Thyroid gland (tissue), 4 donors: ENCODE measurements at regions not wholly inside any gene's neighbourhood (a gene's known extent, or its start where the extent isn't known, plus 50 kb on each side); places are given as distances from the start of the nearest gene placed in this dataset.

Source experiments
- DNase-seq, 2 donors: peaks; one replicate each; pipeline ENCODE4 v3.0.0-alpha.2; 2019
- H3K27ac ChIP-seq, 3 donors: fragments of 200-600 bp; sonication (generic); 1 replicate in 2 of 3; 2 replicates in 1 of 3; pipeline ENCODE4 v1.5.1; 2016 to 2019; ENCODE audit warnings: mild to moderate bottlenecking in 1 of 3, moderate library complexity in 1 of 3
- H3K27me3 ChIP-seq: fragments of 200-600 bp; sonication (generic); one replicate; pipeline ENCODE4 v1.5.1; 2019
- H3K36me3 ChIP-seq, 2 donors: fragments of 200-600 bp; sonication (generic); one replicate each; pipeline ENCODE4 v1.5.1; 2016 to 2019
- H3K4me1 ChIP-seq, 2 donors: fragments of 200-600 bp; sonication (generic); one replicate each; pipeline ENCODE4 v1.5.1; 2017 to 2019
- H3K4me3 ChIP-seq, 3 donors: fragments of 200-600 bp; sonication (generic); replicated peaks in 1 of 3; 1 replicate in 2 of 3; 2 replicates in 1 of 3; pipeline ENCODE4 v1.5.1; 2016; ENCODE audit warnings: mild to moderate bottlenecking in 1 of 3
- H3K9me3 ChIP-seq: fragments of 200-600 bp; sonication (generic); one replicate; pipeline ENCODE4 v1.5.1; 2017
- POLR2A ChIP-seq, 2 donors: fragments of 450-650 bp; IDR thresholded peaks; one replicate each; pipeline ENCODE4 v1.6.1; 2017; ENCODE audit warnings: antibody characterized with exemption in 2 of 2, mild to moderate bottlenecking in 2 of 2, moderate library complexity in 1 of 2
- WGBS, 2 donors: methylation state at CpG; one replicate each; pipeline ENCODE4 v1.1.5; 2017; 5-methylcytosine and 5-hydroxymethylcytosine counted together
- intact Hi-C: fragments of 100-400 bp; cut with DNase I; formaldehyde crosslinking; loops from one replicate; pipeline ENCODE4 v1.15.1; 2023
- TF ChIP-seq, protein P1 (sequence below), 6 experiments: fragments of 200-600 bp in 3 of 6; fragments of 450-650 bp in 3 of 6; sonication (generic) in 3 of 6; IDR thresholded peaks; one replicate each; pipeline ENCODE4 v1.5.1; 2016 to 2019; ENCODE audit warnings: antibody characterized with exemption in 6 of 6, mild to moderate bottlenecking in 2 of 6, inconsistent platforms in 1 of 6, moderate library complexity in 1 of 6

DNA sequence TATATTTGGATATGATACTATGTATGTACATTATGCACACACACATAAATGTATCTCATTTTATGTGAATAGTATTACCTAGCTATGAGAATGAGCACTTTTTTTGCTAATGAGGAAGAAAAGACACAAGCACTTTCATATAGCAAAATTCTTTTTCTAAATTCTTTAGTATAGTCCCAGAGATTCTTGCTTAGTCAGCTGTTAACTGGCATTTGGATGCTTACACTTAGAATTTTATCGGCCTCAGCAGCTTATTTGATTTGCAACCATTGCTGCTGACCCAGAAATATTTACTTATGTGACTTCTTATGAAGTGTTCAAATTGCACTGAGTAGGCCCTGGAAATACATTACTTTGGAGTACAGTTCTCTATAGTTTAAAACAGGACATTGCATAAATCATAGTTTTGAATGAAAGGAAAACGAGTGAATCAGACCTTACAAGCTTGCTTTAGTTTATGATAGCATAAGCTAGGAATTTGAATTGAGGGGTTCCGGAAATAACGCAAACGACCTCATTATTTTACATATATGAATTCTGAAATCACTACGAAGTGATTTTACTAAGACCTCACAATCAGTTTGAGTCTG, 653.9 kb upstream of the NEGR1 start:
- no peaks in the 10 kb centered on the region for H3K4me1 ChIP-seq
- DNase-seq = no peak
- H3K27ac ChIP-seq = no peak overlapping the region
- intact Hi-C loops = no loop called here
- no peak overlapping the region for H3K4me3 ChIP-seq
- H3K27me3 ChIP-seq = no peaks in the 10 kb centered on the region
- TF ChIP-seq POLR2A (IDR thresholded peaks at IDR 0.05) = no peak
- TF ChIP-seq, protein P1, sequence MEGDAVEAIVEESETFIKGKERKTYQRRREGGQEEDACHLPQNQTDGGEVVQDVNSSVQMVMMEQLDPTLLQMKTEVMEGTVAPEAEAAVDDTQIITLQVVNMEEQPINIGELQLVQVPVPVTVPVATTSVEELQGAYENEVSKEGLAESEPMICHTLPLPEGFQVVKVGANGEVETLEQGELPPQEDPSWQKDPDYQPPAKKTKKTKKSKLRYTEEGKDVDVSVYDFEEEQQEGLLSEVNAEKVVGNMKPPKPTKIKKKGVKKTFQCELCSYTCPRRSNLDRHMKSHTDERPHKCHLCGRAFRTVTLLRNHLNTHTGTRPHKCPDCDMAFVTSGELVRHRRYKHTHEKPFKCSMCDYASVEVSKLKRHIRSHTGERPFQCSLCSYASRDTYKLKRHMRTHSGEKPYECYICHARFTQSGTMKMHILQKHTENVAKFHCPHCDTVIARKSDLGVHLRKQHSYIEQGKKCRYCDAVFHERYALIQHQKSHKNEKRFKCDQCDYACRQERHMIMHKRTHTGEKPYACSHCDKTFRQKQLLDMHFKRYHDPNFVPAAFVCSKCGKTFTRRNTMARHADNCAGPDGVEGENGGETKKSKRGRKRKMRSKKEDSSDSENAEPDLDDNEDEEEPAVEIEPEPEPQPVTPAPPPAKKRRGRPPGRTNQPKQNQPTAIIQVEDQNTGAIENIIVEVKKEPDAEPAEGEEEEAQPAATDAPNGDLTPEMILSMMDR (IDR thresholded peaks at IDR 0.05) = no peak
- 79 to 92% methylated on average over 6 of the region's 6 CpGs for WGBS, 2 donors
- no peaks in the 10 kb centered on the region for H3K36me3 ChIP-seq
- no peaks in the 10 kb centered on the region for H3K9me3 ChIP-seq

DNA sequence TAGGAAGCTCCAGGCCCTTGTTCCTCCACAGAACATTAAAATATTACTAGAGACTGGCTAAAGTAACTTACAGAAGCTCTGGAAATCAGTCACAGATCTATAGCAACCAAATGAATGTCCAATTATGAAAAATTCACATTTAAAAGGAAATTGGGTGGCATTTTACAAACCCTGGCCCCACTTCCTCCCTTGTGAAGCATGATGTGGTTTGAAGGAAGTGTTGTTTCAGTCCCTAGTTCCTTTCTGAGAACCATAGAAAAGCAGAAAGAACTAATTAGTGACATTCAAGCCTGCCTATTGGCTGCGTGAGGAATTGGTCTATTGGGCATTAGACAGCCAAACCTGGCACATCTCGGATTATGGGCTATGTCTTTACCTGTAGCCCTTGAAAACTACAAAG, 649.7 kb upstream of the NEGR1 start:
- Histone ChIP-seq H3K9me3 (no peaks in the 10 kb centered on the region), H3K4me1 (no peaks in the 10 kb centered on the region), H3K4me3 (no peak overlapping the region), H3K27me3 (no peaks in the 10 kb centered on the region), H3K36me3 (no peaks in the 10 kb centered on the region), H3K27ac (no peak overlapping the region)
- no peak for TF ChIP-seq POLR2A (IDR thresholded peaks at IDR 0.05)
- TF ChIP-seq, protein P1 (IDR thresholded peaks at IDR 0.05) = no peak
- intact Hi-C loops = no loop called here
- WGBS, 2 donors = 93 to 98% methylated on average over 2 of the region's 2 CpGs
- DNase-seq = no peak

DNA sequence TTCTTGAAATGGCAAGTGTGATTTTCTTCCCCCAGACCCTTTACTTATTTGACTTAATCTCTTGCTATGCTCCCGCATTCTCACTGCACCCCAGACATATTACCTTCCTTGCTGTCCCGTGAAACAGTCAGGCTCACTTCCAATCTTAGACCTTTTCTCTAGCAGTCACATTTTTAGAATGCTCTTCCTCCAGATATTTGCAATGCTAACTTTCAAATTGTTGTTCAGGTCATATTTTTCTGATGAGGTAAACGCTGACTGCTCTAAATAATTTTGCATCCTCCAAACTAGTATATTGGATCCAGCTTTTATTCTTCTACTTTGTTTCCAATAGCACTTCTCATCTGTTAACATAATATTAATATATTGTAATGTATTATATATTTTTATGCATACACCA, 648.2 kb upstream of the NEGR1 start:
- Histone ChIP-seq H3K27ac (no peak overlapping the region), H3K9me3 (no peaks in the 10 kb centered on the region), H3K4me3 (no peak overlapping the region), H3K4me1 (no peaks in the 10 kb centered on the region), H3K27me3 (no peaks in the 10 kb centered on the region), H3K36me3 (no peaks in the 10 kb centered on the region)
- no peak for TF ChIP-seq POLR2A (IDR thresholded peaks at IDR 0.05)
- TF ChIP-seq, protein P1 (IDR thresholded peaks at IDR 0.05) = no peak
- DNase-seq = no peak
- WGBS, 2 donors = 88 to 91% methylated on average over 3 of the region's 3 CpGs
- intact Hi-C loops = no loop called here

DNA sequence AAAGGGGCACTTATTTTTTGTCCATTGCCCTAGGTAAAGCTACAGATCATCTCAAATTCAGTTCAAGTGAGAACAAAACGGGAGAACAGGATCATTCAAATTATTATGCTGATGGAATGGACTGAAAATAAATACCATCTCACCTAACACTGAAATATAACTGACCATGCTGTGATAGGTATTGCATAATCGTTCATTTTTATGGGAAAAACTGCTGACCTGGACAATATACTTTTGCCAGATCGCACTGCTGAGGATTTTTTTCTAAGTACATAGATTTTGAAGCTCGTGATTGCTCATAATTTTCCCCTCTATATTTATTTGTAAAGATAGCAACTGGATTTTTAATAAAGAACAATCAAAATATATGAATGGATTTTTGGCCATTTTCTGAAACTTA, 636.6 kb upstream of the NEGR1 start:
- no peaks in the 10 kb centered on the region for H3K36me3 ChIP-seq
- H3K9me3 ChIP-seq = no peaks in the 10 kb centered on the region
- no peak for DNase-seq
- no peaks in the 10 kb centered on the region for H3K4me1 ChIP-seq
- intact Hi-C loops = no loop called here
- no peak overlapping the region for H3K4me3 ChIP-seq
- TF ChIP-seq, protein P1 (IDR thresholded peaks at IDR 0.05) = no peak
- no peak for TF ChIP-seq POLR2A (IDR thresholded peaks at IDR 0.05)
- no peaks in the 10 kb centered on the region for H3K27me3 ChIP-seq
- no peak overlapping the region for H3K27ac ChIP-seq
- 60 to 61% methylated on average over 4 of the region's 4 CpGs for WGBS, 2 donors

DNA sequence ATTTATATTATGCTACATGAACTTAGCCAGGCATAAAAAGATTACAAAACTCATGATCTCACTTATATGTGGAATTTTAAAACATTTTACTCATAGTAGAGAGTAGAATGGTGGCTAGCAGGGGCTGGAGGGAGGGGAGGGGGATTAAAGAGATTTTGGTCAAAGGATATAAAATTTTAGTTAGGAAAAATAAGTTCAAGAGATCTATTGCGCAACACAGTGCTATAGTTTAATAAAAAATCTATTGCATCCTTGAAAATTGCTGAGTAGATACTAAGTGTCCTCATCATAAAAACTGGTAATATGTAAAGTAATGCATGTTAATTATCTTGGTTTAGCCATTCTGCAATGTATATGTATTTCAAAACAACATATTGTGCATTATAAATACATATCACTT, 635.6 kb upstream of the NEGR1 start:
- WGBS, 2 donors = 46 to 48% methylated on average over 1 of the region's 1 CpG
- Histone ChIP-seq H3K9me3 (no peaks in the 10 kb centered on the region), H3K4me3 (no peak overlapping the region), H3K27me3 (no peaks in the 10 kb centered on the region), H3K4me1 (no peaks in the 10 kb centered on the region), H3K36me3 (no peaks in the 10 kb centered on the region), H3K27ac (no peak overlapping the region)
- TF ChIP-seq, protein P1 (IDR thresholded peaks at IDR 0.05) = no peak
- TF ChIP-seq POLR2A (IDR thresholded peaks at IDR 0.05) = no peak
- intact Hi-C loops = no loop called here
- DNase-seq = no peak
